RKO (cell line): ENCODE measurements at regions not wholly inside any gene's neighbourhood (a gene's known extent, or its start where the extent isn't known, plus 50 kb on each side); places are given as distances from the start of the nearest gene placed in this dataset.
"Not testable (repeated sequence)": the region's sequence is repeated elsewhere in the genome, so short reads cannot be mapped to it uniquely, and the experiment has no call there.

Experiments
- DNase-seq: peaks from one replicate; pipeline ENCODE4 v3.0.0-alpha.2; 2016; ENCODE audit warnings: low spot score

DNA sequence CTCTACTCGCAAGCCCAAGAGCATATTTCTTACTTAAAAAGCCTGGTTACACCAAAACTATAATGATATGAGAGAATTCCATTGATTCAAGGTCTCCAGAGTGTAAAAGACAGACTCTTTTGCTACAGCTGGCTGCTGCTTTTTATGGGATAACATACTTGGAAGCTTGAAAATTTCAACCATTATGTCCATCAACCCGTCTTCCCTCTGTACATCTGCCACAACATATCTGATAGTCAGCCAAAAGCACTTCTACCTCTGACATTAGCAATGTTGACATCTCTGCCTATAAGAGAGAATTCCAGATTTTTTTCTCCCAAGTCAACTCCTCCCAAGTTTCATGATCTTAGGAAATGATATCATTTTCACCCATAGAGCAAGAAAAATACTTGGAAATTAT, 54.4 kb upstream of the IQCM start:
- DNase-seq = no peak

DNA sequence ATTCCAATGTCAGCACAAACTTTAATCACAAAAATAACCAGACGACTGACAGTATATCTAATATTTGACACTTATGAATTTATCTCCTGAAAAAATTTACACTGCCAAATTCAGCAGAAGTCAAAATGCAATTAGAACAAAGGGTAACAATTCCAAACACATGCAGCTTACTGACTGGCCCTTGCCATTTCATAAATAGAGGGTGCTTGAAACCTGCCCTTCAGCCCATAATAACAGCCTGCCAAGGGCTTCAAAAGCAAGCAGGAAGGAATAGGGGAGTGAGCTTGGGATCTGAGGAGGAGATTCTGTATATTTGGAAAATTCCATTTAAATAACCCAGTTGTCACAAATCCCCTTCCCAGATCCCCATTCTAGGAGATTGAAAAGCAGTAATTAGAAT, 66.1 kb upstream of the IQCM start:
- DNase-seq = no peak

DNA sequence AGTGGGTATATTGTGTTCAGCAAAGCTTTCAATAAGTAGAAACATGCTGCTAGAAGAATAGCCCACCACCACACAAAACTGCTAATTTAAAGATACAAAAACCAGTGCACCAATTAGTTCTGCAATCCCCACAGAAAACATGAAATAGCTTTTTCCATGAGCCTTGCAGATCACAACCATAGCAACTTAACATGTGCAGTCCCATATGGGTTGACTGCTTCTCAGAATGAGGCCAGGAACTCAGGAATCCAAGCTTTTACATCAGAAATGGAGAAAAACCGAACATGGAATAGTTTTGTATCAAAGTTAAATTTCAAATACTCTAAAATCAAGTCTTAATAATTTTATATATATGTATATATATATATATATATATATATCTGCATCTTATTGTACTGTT, 66.6 kb upstream of the IQCM start:
- DNase-seq = no peak

DNA sequence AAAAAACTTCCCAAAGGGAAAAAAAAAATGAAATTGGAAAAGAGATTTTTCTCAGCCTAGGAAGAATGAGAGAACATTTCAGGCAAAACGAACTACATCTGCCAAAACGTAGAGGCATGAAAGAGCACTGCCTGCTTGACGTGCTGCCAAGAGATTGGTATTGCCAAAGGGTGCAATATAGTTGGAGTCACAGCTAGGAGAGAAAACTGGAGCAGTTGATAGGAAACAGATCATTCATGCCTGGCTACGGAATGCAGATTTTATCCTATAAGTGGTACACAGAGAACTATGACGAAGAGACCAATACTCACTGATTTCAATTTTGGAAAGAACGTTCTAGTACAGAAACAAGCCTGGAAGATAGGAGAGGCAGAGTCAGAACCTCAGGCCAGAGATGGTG, 68.4 kb upstream of the IQCM start:
- DNase-seq = no peak

DNA sequence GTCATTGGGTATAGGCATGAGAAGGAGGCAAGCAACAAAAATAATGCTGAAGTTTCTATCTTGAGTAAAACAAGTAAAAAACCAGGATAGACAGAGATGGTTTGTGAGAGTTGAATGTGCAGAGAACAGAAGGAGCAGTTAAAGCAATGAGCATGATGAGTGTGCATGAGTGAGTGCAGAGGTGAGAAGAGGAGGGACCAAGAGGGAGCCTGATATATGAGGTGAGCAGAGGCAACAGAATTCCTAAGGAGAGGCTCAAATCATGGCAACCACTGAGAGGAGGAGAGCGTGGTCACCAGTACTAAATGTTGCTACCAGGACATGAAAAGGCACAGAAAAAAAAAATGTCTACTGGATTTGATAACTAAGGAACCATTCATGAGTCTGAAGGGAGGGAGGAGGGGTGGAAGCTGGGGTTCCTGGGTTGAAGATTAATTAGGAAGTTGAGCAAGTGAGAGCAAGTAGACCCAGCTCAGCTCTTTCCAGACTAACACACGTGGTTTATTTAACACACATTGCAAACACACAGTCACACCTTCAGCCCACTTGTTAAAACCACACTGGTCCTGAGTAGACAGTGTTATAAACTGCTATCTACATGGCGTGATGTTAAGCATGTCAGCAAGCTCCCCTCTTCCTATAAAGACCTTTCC, 69.0 kb upstream of the IQCM start:
- DNase-seq = no peak

DNA sequence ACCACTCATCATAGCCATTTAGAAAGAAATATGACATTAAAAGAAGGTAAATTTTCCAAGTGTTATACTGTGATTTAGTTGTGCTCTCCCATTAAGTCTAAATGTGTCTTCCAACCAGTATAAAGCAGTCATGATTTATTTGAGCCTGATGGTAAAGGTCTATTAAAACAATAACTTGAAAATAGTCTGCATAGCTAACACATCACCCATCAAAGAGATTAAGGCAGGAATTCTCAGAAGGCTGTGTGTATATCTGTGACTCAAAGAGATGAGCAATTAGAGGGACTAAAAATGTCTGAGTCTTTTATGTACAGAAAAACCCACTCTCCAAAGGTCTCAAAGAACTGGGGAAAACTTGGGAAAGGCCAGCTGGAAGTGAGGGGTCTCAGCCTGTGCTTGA, 70.3 kb upstream of the IQCM start:
- peak; percentile 18 for DNase-seq

DNA sequence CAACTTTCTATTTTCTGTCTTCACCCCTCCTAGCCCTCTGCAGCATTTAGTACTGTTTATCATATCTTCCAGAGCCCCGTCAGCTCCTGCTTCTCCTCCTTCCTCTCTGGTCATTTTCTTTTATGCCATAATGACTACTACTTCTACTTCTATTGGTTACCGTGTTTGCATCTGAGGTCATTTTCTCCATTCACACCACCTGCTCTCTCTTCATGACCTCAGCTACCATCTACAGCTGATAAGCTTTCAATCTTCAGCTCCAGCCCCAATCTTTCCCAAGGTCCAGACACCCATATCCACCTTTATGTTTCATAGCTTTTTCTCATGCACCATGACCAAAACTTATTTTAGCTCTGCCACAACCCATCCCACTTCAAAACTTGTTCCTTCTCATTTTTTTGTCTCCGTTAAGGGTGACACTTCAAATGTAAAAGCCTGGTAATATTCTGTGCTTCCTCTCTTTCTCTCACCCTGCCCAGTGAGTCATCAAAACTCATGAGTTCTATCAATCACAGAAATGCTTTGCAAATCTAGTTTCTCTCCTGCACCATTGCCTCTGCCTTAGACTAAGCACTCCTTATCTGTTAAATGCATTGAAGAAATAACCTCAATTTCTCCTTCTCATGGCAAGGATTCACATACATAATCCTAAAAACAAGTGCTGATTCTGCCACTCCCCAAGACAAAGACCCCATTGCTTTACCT, 71.3 kb upstream of the IQCM start:
- peak; percentile 9 for DNase-seq

DNA sequence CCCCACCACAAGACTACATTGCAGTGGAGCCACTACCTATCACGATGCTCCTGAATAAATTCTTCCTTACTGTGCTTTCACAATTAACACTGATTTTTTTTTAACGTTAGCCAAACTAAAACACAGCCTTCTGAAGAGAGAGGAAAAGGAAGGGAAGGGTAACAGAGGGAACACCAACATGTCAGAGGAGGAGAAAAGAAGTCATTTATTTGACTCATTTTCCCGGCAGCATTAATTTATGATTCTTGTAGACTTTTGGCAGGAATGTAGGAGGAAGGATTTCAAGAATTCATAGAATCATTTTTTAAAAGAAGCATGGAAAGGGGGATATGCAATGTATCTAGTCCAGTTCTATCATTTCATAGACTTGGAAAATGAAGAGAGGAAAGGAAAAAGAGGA, 74.3 kb upstream of the IQCM start:
- no peak for DNase-seq

DNA sequence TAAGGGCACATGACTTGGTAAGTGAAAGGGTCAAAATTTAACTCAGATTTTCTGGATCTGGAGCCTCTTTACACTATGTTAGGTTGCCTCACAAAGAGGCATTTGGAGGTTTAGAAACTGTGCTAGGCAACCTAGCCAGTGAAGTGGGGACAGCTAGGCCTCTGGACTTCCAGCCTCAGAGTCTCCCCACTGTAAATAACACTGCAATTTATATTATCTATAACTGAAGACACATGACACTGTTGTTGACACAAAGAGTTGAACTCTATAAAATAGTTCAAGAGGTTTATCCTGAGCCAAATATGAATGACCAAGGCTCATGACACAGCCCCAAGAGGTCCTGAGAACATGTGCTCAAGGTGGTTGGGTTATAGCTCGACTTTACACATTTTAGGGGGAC, 74.9 kb upstream of the IQCM start:
- no peak for DNase-seq

DNA sequence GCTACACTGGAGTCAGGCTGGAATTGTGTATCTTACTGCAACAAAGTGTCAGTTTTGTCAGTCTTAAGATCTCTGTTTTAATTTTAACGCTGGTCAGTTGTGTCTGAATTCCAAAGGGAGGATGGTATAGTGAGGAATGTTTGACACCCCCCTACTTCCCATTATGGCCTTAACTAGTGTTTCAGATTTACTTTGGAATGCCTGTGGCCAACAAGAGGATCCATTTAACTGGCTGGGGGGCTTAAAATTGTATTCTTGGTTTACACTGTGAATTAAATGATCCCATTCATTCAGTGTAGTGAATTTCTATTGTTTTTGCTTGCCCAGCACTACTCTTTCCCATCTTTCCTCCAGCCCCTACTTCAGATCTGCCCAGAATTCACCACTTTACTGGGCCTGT, 75.8 kb upstream of the IQCM start:
- no peak for DNase-seq

DNA sequence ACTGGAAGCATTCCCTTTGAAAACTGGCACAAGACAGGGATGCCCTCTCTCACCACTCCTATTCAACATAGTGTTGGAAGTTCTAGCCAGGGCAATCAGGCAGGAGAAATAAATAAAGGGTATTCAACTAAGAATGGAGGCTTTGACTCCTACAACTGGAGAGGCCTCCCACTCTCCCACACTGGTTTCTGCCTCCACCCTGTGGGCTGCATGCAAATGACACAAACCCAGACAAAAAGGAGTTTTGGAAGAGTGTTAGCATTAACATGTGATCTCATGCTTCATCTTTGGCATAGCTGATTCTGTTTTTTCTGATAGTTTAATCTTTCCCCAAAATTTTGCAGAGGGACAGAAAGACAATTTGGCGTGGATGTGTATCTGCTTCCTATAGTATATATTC, 80.8 kb upstream of the IQCM start:
- peak; percentile 33 for DNase-seq

DNA sequence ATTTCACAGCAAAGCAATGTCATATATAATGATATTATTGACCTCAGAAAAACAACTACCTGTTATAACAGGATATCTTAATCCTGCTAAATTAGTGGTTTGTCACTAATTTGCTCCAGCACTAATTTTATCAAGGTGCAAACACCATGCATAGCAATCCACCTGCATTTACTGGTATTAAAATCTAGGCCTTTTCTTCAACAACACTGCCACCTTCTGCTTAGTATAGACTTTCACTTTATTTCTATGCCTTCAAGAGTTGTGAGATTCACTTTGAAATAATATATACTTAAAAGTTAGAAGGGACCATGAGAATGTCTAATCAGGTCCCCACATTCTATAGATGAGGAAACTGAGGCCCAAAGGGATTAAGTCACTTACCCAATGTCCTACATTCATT, 82.1 kb upstream of the IQCM start:
- DNase-seq = peak; percentile 62

DNA sequence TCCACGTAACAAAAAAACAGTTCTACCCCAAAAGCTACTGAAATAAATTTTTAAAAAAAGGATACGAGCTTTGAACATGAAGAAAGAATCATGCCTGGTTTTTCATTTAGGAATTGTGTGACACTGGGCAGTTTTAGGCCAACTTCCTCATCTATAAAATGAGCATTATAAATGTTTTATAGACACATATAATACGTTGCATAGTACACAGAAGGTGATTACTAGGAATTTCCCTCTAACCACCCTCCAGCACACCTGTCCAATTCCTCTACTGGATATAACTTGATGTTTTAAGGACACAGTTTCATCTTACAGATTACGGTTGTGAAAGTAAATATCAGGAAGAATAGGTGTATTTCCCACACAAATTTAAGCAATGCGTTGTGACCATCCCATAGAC, 85.5 kb upstream of the IQCM start:
- DNase-seq = no peak

DNA sequence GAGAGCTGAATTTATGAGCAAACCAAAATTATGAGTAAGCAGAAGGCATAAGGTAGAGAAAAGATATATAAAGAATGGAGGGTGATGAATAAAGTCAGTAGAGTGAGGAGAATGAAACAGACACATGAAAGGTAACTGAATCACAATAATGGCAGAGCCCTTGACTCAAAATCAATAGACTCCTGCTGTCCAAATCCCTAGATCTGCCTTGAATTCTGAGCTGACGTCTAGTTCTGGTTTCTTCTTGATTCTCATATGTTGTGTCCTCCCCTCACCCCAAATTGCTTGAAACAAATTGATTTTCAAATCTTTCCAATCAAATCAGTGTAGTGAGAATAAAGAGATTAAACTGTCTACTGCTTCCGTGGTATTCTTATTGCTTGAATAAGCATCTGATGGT, 86.6 kb upstream of the IQCM start:
- no peak for DNase-seq

DNA sequence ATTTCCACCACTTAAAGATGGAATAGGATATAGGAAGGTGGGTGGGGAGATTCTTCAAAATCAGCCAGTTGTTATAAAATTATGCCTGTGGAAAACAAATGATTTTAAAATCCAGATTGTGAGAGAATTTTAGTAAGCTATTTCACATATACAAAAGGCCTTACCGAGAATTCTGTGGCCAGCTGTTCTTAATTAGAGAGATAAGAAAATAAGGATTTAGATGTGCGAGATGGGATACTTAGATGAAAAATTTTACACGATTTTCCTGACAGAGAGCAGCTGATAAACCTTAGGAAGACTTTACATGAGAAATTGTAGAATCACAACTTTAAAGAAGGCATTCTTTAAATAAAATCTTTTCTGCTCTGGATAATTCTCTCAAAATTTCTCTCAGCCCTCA, 94.5 kb upstream of the IQCM start:
- no peak for DNase-seq

DNA sequence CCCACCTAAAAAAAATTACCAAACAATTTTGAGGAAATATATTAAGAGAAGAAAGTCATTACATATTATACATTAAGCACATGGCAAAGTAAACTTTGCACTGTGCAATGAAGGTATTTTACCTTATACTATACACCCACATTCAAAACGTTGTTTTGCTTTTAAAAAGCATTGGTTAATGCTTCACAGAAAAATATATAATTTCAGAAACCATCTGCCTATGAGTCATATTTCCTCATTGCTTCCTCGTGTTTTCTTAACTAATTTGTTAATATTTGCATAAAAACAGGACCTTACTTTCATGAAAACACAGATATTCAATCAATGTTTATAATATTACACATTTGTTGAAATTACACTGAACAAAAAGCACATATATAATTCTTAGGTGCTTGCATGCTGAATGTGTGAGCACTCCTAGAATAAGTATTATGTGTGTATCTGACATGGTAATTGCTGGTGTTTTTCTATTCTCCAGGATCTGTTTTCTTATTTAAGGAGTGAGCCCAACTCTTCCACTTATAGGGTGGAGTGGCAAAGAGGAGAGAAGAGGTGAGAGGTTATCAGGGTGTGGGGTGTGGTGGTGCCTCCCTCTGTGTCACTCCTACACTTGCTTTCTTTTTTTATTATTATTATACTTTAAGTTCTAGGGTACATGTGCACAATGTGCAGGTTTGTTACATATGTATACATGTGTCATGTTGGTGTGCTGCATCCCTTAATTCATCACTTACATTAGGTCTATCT, 95.1 kb upstream of the IQCM start:
- DNase-seq = no peak

DNA sequence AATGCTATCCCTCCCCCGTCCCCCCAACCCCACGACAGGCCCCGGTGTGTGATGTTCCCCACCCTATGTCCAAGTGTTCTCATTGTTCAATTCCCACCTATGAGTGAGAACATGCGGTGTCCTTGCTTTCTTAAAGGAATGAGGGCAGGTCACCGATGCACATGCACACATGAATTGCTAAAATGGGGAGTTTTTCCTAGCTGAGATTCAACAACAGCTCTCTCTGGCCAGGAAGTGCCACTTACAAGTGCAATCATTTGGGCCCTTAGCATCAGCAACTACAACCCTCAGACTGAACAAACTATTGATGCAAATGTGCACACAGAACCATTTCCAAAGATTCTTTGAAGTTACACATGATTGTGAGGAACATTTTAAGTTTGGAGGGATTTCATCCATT, 95.7 kb upstream of the IQCM start:
- no peak for DNase-seq

DNA sequence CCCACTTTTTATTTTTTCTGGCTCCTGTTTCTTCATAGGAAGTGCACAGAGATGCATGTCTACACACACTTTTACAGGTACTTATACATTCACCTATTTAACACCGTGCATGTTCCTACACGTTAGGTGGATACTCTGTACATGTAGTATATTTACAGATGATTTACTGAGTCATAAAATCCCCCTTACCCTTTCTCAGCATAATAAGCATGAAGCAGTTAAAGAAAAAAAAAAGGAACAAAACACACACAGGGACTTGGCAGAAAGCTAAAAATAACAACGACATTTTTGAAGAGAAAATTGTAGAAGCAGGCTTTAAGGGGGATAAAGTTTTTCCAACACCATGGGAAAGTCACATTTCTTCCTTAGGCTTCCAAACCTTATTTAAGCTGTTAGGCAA, 96.4 kb upstream of the IQCM start:
- no peak for DNase-seq

DNA sequence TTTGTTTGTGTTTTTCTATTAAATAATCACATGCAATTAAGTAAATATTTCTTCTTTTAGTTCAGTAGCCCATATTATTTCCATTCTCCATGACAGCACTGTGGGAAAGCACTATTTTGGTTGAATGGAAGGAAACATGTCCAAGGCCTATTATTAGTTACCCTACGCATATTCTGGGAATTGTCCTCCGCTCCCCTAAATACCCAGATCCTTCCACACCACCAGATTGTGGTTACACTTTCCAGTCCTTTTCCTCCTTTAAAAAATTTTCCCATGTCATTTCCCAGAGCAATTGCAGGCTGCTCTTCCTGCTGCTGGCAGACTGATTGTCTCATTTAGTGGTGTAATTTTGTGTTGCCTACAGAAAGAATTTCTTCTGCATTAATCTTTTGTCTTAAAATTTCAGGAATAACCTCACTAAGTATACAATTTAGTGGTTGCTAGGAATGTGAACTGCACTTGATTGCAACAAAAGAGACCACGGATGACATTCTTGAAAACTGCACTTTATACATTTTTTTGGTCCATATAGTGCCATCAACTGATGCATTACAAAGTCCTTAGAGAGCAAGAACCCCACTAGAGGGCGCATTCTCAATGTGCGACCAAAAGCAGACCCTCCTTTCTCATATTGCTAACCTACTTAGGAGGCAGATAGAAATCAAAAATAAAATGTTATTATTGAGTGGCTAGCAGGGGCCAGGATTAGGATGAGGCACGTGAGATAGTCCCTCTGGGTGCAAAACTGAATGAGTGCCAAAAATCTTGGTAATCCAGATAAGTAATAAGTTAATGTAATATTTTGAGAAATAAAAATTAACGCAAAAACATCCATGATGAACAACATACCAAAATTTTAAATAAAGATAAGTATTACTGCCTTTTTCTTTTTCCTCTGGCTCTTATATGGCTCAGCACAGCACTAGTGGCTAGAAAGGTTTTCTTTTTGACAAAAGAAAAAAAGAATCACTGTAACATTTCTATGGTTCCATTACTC, 98.8 kb upstream of the IQCM start:
- peak; percentile 71 for DNase-seq

DNA sequence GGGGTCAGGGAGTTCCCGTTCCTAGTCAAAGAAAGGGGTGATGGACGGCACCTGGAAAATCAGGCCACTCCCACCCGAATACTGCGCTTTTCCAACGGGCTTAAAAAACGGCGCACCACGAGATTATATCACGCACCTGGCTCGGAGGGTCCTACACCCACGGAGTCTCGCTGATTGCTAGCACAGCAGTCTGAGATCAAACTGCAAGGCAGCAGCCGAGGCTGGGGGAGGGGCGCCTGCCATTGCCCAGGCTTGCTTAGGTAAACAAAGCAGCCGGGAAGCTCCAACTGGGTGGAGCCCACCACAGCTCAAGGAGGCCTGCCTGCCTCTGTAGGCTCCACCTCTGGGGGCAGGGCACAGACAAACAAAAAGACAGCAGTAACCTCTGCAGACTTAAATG, 100.1 kb upstream of the IQCM start:
- DNase-seq = not testable (repeated sequence)

DNA sequence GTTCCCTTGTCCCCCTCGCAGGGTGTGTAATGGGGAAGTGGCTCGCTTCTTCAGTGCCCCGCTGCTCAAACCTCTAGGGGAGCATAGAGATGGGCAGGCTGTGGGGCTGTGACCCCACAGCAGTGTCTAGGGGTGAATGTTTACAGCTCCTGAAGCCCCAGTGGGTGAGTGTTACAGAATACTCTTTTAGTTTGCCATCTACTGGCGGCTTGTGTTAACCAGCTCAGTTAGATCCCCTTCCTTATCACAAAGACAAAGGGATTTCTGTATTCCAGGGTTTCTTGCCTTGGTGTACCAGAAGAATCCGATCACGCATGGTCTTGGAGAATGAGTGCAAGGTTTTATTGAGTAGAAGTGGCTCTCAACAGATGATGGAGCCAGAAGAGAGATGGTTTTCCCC, 108.1 kb upstream of the IQCM start:
- DNase-seq = no peak

DNA sequence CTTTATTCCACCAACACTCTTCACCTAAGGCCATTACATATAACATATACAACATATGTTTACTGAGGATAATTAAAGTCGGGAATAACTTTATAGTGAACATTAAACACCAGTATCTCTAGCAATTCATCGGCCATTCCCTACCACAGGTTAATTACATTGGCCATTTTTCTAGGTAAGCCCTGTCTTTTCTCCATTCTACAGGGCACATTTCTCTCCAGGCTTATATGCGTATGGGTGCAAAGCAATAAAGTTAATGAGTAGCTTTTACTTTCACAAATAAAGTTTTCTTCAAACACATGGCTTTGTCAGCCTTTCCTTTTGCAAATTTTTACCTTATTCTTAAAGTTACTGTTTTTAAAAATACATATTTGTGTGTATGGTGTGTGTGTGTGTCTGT, 111.9 kb upstream of the IQCM start:
- no peak for DNase-seq
